Spleen (tissue), 11 donors: ENCODE measurements at regions not wholly inside any gene's neighbourhood (a gene's known extent, or its start where the extent isn't known, plus 50 kb on each side); places are given as distances from the start of the nearest gene placed in this dataset.

Experiments used
- DNase-seq: peaks from one replicate; pipeline ENCODE4 v3.0.0-alpha.2; 2020
- H3K27ac ChIP-seq, 8 donors: fragments of 200-600 bp; sonication (generic) in 7 of 8; 1 replicate in 4 of 8; 2 replicates in 4 of 8; pipeline versions ENCODE4 v1.5.0 to v1.8.0; 2016 to 2021; ENCODE audit warnings: inconsistent platforms in 4 of 8, mild to moderate bottlenecking in 4 of 8, moderate library complexity in 1 of 8
- H3K27me3 ChIP-seq, 7 donors: fragments of 200-600 bp; sonication (generic) in 6 of 7; replicated peaks in 1 of 7; 1 replicate in 4 of 7; 2 replicates in 3 of 7; pipeline versions ENCODE4 v1.5.0 to v1.8.0; 2016 to 2021; ENCODE audit warnings: inconsistent platforms in 3 of 7, mild to moderate bottlenecking in 1 of 7
- H3K36me3 ChIP-seq, 6 donors: fragments of 200-600 bp; sonication (generic) in 5 of 6; 1 replicate in 4 of 6; 2 replicates in 2 of 6; pipeline versions ENCODE4 v1.5.0 to v1.8.0; 2016 to 2021; ENCODE audit warnings: inconsistent platforms in 2 of 6
- H3K4me1 ChIP-seq, 6 donors: fragments of 200-600 bp; sonication (generic) in 5 of 6; 1 replicate in 3 of 6; 2 replicates in 3 of 6; pipeline versions ENCODE4 v1.5.0 to v1.8.0; 2016 to 2021; ENCODE audit warnings: inconsistent platforms in 3 of 6
- H3K4me3 ChIP-seq, 8 donors: fragments of 200-600 bp; sonication (generic) in 7 of 8; 1 replicate in 4 of 8; 2 replicates in 4 of 8; pipeline versions ENCODE4 v1.5.0 to v1.8.0; 2016 to 2021; ENCODE audit warnings: inconsistent platforms in 4 of 8, mild to moderate bottlenecking in 4 of 8, moderate library complexity in 2 of 8
- H3K9me3 ChIP-seq, 8 donors: fragments of 200-600 bp; sonication (generic) in 7 of 8; 1 replicate in 4 of 8; 2 replicates in 4 of 8; pipeline versions ENCODE4 v1.5.0 to v1.8.0; 2016 to 2021; ENCODE audit warnings: inconsistent platforms in 4 of 8
- POLR2A ChIP-seq, 3 donors: fragments of 450-650 bp; IDR thresholded peaks; one replicate each; pipeline ENCODE4 v1.5.1; 2017; ENCODE audit warnings: antibody characterized with exemption in 3 of 3, mild to moderate bottlenecking in 1 of 3
- POLR2AphosphoS5 ChIP-seq, 3 donors: sonication (generic); formaldehyde crosslinking; IDR thresholded peaks; one replicate each; pipeline ENCODE4 v1.5.1; 2017; ENCODE audit warnings: antibody characterized with exemption in 3 of 3
- WGBS, 5 donors: extraction: QIAGEN DNeasy Blood & Tissue Kit in 3 of 5; methylation state at CpG; one replicate each; pipeline versions ENCODE4 v1.1.5 to v1.1.7; 2013 to 2018; 5-methylcytosine and 5-hydroxymethylcytosine counted together
- intact Hi-C: fragments of 100-400 bp; cut with DNase I; formaldehyde crosslinking; loops from one replicate; pipeline ENCODE4 v1.15.0; 2023; ENCODE audit warnings: low total_unique reads
- TF ChIP-seq, protein P1 (sequence below), 11 experiments: fragments of 200-600 bp in 7 of 11; fragments of 450-650 bp in 4 of 11; sonication (generic) in 4 of 11; IDR thresholded peaks in 8 of 11; conservative IDR thresholded peaks in 3 of 11; 1 replicate in 7 of 11; 2 replicates in 4 of 11; pipeline versions ENCODE4 v1.4.0 to v1.8.0; 2016 to 2021; ENCODE audit warnings: antibody characterized with exemption in 11 of 11, inconsistent platforms in 4 of 11, mild to moderate bottlenecking in 1 of 11
- donor health status: healthy with polysubstance abuse.
- donor health status: DM: no; HTN: no; CAD: no; lungs with moderate emphysema.
- donor health status: DM: no; HTN: no; CAD: no.
- donor health status: Bipolar disorder and iron deficiency.
- donor health status: healthy.
- donor health status: DM: no; HTN: no; CAD: no.
- donor health status: DM: yes; HTN: yes; CAD: no.

DNA sequence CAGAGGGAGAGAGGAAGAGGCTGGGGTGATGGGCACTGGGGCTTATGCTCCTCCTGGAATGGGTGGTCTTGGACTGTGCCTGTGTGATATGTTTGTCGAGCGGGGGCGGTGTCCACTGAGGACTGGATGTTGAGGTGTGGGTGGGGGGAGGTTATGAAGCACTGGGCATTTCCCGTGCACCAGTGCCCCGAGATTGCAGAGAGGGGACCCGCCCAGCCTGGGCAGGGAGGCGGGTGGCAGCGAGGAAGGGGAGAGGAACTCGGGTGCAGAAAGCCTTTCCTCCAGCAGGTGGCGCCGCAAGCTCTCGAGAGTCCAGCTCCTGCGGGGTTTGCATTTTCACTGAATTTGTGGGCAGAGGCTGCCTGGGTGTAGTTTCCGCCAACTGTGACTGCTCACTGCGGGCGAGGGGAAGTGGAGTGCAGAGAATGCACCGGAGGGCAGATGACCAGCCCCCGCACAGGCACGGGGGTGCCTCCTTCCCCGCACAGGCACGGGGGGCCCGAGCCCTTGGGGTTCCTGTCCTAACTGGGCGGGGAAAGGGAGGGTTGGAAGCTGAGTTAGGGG, 190.6 kb downstream of the SEC14L1 start:
- intact Hi-C loops, result loop anchor here (5.0 kb wide), 1 partner anchor 161 kb away; no protein-coding TSS in a partner anchor
- TF ChIP-seq POLR2A (IDR thresholded peaks at IDR 0.05) (peak in 1 of 3 donors; percentile 10), POLR2AphosphoS5 (IDR thresholded peaks at IDR 0.05) (peak; percentile 85 to 90 (median 86))
- TF ChIP-seq, protein P1, sequence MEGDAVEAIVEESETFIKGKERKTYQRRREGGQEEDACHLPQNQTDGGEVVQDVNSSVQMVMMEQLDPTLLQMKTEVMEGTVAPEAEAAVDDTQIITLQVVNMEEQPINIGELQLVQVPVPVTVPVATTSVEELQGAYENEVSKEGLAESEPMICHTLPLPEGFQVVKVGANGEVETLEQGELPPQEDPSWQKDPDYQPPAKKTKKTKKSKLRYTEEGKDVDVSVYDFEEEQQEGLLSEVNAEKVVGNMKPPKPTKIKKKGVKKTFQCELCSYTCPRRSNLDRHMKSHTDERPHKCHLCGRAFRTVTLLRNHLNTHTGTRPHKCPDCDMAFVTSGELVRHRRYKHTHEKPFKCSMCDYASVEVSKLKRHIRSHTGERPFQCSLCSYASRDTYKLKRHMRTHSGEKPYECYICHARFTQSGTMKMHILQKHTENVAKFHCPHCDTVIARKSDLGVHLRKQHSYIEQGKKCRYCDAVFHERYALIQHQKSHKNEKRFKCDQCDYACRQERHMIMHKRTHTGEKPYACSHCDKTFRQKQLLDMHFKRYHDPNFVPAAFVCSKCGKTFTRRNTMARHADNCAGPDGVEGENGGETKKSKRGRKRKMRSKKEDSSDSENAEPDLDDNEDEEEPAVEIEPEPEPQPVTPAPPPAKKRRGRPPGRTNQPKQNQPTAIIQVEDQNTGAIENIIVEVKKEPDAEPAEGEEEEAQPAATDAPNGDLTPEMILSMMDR (IDR thresholded peaks at IDR 0.05 in 8 of 11, conservative IDR thresholded peaks at IDR 0.05 in 3 of 11), result peak; percentile 95 to 99 (median 99)
- Histone ChIP-seq H3K27me3 (no peaks in the 10 kb centered on the region), H3K9me3 (peaks cover 0 to under 1% (median 0%) of the 10 kb centered on the region in 8 donors), H3K4me3 (peak overlapping the region in 6 of 8 donors; percentile 13 to 53 (median 28)), H3K4me1 (peaks cover 31 to 79% (median 57%) of the 10 kb centered on the region in 6 donors), H3K27ac (peak overlapping the region; percentile 59 to 88 (median 84)), H3K36me3 (peaks cover 0 to 10% (median 0%) of the 10 kb centered on the region in 6 donors)
- 5 to 7% (median 6%) methylated on average over 23 of the region's 23 CpGs for WGBS, 5 donors
- DNase-seq, result peak; percentile 99

DNA sequence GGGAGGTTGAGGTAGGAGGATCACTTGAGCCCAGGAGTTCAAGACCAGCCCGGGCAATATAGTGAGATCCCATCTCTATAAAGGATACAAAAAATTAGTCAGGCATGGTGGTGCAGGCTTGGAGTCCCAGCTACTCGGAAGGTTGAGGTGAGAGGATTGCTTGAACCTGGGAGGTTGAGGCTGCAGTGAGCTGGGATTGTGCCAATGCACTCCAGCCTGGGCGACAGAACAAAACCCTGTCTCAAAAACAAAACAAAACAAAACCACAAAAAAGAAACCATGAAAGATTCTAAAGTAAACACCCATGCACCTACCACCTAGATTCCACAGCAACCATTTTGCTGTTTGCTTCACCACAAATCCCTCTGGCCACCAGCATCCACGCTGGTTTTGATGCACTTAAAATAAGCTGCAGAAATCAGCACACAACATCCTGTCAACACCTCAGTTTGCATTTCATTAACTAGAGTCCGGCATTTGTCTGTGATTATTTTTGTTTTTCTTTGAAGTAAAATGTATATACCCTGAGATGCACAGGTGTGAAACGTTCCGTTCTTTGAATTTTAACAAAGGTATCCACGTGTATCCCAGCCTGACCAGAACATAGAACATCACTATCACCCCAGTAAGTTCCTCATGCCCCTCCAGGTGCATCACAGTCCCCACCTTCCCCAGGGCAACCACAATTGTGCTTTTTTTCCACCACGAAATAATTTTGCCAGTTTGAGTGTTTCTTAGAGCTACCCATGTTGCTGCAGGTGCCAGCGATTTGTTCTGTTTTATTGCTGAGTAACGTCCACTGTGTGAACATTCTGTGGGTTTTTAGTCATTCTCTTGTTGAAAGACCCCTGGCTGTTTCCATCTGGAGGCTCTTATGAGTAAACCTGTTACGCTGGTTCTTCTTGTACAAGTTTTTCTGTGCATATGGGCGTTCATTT, 191.5 kb downstream of the SEC14L1 start:
- Histone ChIP-seq H3K27ac (peak overlapping the region; percentile 59 to 88 (median 84)), H3K27me3 (no peaks in the 10 kb centered on the region), H3K9me3 (peaks cover 0 to 9% (median 6%) of the 10 kb centered on the region in 8 donors), H3K36me3 (peaks cover 0 to 2% (median 0%) of the 10 kb centered on the region in 6 donors), H3K4me3 (peak overlapping the region in 4 of 8 donors; percentile 20 to 53 (median 30)), H3K4me1 (peaks cover 27 to 70% (median 48%) of the 10 kb centered on the region in 6 donors)
- TF ChIP-seq POLR2A (IDR thresholded peaks at IDR 0.05), result no peak
- TF ChIP-seq POLR2AphosphoS5 (IDR thresholded peaks at IDR 0.05), result peak in 1 of 3 donors; percentile 48
- TF ChIP-seq, protein P1 (IDR thresholded peaks at IDR 0.05 in 8 of 11, conservative IDR thresholded peaks at IDR 0.05 in 3 of 11), result peak in 1 of 11 experiments; percentile 7
- intact Hi-C loops, result loop anchor here (5.0 kb wide), 1 partner anchor 160 kb away; no protein-coding TSS in a partner anchor
- 43 to 58% (median 51%) methylated on average over 13 of the region's 13 CpGs for WGBS, 5 donors
- DNase-seq, result peak; percentile 54

DNA sequence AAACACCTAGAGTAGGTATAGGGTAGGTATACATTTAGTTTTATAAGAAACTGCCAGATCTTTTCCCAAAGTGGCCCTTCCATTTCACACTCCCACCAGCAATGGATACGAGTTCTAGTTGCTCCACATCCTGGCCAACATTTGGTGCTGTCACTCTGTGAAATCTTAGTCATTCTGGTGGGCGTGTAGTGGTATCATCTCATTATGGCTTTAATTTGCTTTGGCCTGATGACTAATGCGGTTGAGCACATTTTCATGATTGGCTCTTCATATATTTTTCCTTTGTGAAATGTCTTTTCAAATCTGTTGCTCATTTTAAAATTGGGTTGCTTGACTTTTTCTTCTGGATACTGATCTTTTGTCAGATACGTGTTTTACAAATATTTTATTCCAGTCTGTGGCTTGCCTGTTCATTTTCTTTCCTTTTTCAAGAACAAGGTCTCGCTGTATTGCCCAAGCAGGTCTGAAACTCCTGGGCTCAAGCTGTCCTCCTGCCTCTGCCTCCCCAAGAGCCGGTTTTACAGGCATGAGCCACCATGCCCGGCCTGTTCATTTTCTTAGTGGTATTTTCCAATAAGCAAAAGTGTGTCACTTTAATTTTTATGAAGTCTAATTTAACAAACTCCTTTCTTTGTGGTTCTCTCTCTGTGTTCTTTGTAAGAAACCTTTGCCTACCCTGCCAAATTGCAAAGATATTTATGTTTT, 192.4 kb downstream of the SEC14L1 start:
- WGBS, 5 donors, result 73 to 81% (median 75%) methylated on average over 7 of the region's 7 CpGs
- TF ChIP-seq POLR2A (IDR thresholded peaks at IDR 0.05) (no peak), POLR2AphosphoS5 (IDR thresholded peaks at IDR 0.05) (no peak)
- TF ChIP-seq, protein P1 (IDR thresholded peaks at IDR 0.05 in 8 of 11, conservative IDR thresholded peaks at IDR 0.05 in 3 of 11), result no peak
- no peaks in the 10 kb centered on the region for H3K27me3 ChIP-seq
- peak overlapping the region; percentile 16 to 88 (median 82) for H3K27ac ChIP-seq
- no peak overlapping the region for H3K4me3 ChIP-seq
- intact Hi-C loops, result loop anchor here (5.0 kb wide), 1 partner anchor 159 kb away; no protein-coding TSS in a partner anchor
- peak; percentile 43 for DNase-seq
- H3K9me3 ChIP-seq, result peaks cover 0 to 12% (median 8%) of the 10 kb centered on the region in 8 donors
- peaks cover 27 to 62% (median 44%) of the 10 kb centered on the region in 6 donors for H3K4me1 ChIP-seq
- no peaks in the 10 kb centered on the region for H3K36me3 ChIP-seq
